Heart right ventricle (tissue), 16 donors: ENCODE measurements at regions not wholly inside any gene's neighbourhood (a gene's known extent, or its start where the extent isn't known, plus 50 kb on each side); places are given as distances from the start of the nearest gene placed in this dataset.

Source experiments
- ATAC-seq, 8 donors: fragments of 200-7000 bp; cut with Tn5 transposase; one replicate each; pipeline ENCODE4 v1.9.1; 2020; ENCODE audit warnings: mild to moderate bottlenecking in 8 of 8, moderate library complexity in 8 of 8, moderate number of reproducible peaks in 1 of 8
- DNase-seq, 2 donors: peaks; one replicate each; pipeline ENCODE4 v3.0.0-alpha.2; 2020
- H3K27ac ChIP-seq, 10 donors: fragments of 200-600 bp; sonication (generic) in 2 of 10; one replicate each; pipeline versions ENCODE4 v1.5.0 to v1.8.0; 2020 to 2022; ENCODE audit warnings: mild to moderate bottlenecking in 3 of 10
- H3K27me3 ChIP-seq, 7 donors: fragments of 200-600 bp; one replicate each; pipeline ENCODE4 v1.8.0; 2021 to 2022; ENCODE audit warnings: mild to moderate bottlenecking in 2 of 7
- H3K36me3 ChIP-seq, 9 donors: fragments of 200-600 bp; sonication (generic) in 1 of 9; one replicate each; pipeline versions ENCODE4 v1.5.0 to v1.8.0; 2020 to 2022; ENCODE audit warnings: mild to moderate bottlenecking in 2 of 9
- H3K4me1 ChIP-seq, 9 donors: fragments of 200-600 bp; sonication (generic) in 1 of 9; one replicate each; pipeline versions ENCODE4 v1.5.0 to v1.8.0; 2020 to 2022; ENCODE audit warnings: mild to moderate bottlenecking in 4 of 9
- H3K4me3 ChIP-seq, 10 donors: fragments of 200-600 bp; sonication (generic) in 2 of 10; one replicate each; pipeline versions ENCODE4 v1.5.0 to v1.8.0; 2020 to 2022; ENCODE audit warnings: mild to moderate bottlenecking in 7 of 10, moderate library complexity in 2 of 10
- H3K9me3 ChIP-seq, 11 donors: fragments of 200-600 bp in 10 of 11; sonication (generic) in 2 of 11; one replicate each; pipeline versions ENCODE4 v1.5.0 to v1.8.0; 2013 to 2022; ENCODE audit warnings: mild to moderate bottlenecking in 2 of 11, control low read depth in 1 of 11, moderate library complexity in 1 of 11
- WGBS, 2 donors: extraction: QIAGEN DNeasy Blood & Tissue Kit; methylation state at CpG; one replicate each; pipeline ENCODE4 v1.1.7; 2013; ENCODE audit warnings: inconsistent platforms in 1 of 2; 5-methylcytosine and 5-hydroxymethylcytosine counted together
- intact Hi-C, 10 donors: fragments of 100-400 bp; cut with DNase I; formaldehyde crosslinking; loops; one replicate each; pipeline versions ENCODE4 v1.11.1 to v1.14.2; 2022
- TF ChIP-seq, protein P1 (sequence below), 9 donors: fragments of 200-600 bp; sonication (generic) in 2 of 9; IDR thresholded peaks; one replicate each; pipeline versions ENCODE4 v1.5.0 to v1.8.0; 2021 to 2022; ENCODE audit warnings: antibody characterized with exemption in 9 of 9, mild to moderate bottlenecking in 5 of 9, moderate library complexity in 1 of 9
- donor health status: Arrhythmogenic right ventricular cardiomyopathy.
- donor health status: ischemic (EF 13 %, LVEDD 7.1; RV severe dilation, severe dysfunction).
- donor health status: healthy with polysubstance abuse.
- donor health status: DM: no; HTN: yes; CAD: no.
- donor health status: DM: no; HTN: no; CAD: no.
- donor health status: ischemic (EF 25% LVEDD 6.9; RV normal size, moderate dysfunction).
- donor health status: ischemic (EF 25% LVEDD 5.7; RV mildly dilated, moderate dysfunction).
- donor health status: healthy.
- donor health status: DM: yes; HTN: yes; CAD: no.
- donor health status: Ischemic cardiomyopathy.
- donor health status: ischemic (EF 35%, LVEDD 5.7; RV mildly dilated, moderate dysfunction).
- donor health status: nonischemic (EF 11% LVEDD 7.7; RV severe dilation, severe dysfunction).
- donor health status: DM: yes; HTN: yes; CAD: no.
- donor health status: PGD.
- donor health status: ischemic (EF 29% LVEDD 5.4; RV normal size, mild dysfunction).
- donor health status: nonischemic (EF 23%, LVEDD 6.1; RV moderate dilation, normal function).

DNA sequence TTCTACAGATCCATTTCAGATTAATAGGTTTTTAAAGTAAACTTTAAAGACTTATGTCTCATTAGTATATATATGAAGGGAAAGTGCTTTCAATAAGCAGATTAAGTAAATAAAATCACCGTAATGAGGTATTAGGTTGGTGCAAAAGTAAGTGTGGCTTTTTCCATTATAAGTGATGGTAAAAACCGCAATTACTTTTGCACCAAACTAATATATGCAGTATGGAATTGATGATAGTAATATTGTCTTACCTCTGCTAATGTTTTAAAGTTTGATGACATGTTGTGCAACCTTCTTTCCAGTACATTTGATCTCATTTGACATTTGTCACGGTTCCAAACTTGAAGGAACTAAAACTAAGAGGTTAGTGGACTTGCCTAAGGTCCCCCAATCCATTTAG is 1819.3 kb downstream of the PCDH9 start:
- TF ChIP-seq, protein P1, sequence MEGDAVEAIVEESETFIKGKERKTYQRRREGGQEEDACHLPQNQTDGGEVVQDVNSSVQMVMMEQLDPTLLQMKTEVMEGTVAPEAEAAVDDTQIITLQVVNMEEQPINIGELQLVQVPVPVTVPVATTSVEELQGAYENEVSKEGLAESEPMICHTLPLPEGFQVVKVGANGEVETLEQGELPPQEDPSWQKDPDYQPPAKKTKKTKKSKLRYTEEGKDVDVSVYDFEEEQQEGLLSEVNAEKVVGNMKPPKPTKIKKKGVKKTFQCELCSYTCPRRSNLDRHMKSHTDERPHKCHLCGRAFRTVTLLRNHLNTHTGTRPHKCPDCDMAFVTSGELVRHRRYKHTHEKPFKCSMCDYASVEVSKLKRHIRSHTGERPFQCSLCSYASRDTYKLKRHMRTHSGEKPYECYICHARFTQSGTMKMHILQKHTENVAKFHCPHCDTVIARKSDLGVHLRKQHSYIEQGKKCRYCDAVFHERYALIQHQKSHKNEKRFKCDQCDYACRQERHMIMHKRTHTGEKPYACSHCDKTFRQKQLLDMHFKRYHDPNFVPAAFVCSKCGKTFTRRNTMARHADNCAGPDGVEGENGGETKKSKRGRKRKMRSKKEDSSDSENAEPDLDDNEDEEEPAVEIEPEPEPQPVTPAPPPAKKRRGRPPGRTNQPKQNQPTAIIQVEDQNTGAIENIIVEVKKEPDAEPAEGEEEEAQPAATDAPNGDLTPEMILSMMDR (IDR thresholded peaks at IDR 0.05): no peak
- no peak overlapping the region for H3K4me3 ChIP-seq
- H3K27ac ChIP-seq: no peak overlapping the region
- 88 to 93% methylated on average over 3 of the region's 3 CpGs for WGBS, 2 donors
- no peaks in the 10 kb centered on the region for H3K4me1 ChIP-seq
- no peaks in the 10 kb centered on the region for H3K27me3 ChIP-seq
- ATAC-seq (no peak), DNase-seq (no peak)
- H3K9me3 ChIP-seq: no peaks in the 10 kb centered on the region
- intact Hi-C loops: no loop called here
- H3K36me3 ChIP-seq: no peaks in the 10 kb centered on the region

DNA sequence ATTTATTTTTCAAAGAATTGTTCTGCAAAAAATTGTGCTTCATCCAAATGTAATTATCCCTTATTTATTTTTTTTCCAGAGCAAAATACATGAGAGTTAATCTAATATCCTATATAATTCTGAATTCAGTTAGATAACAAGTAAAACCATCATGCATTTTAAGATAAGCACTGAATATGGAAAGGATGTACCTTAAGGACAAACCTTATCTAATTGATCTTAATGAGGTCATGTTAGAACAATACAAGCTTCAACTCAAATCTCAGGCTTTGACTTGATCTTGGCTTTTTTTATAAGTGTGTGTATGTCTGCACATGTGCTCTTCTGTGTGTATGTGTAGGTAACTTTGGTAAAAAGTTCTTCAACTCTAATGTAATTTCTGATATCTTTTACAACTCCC is 1828.8 kb downstream of the PCDH9 start:
- Histone ChIP-seq H3K9me3 (no peaks in the 10 kb centered on the region), H3K4me1 (no peaks in the 10 kb centered on the region), H3K4me3 (no peak overlapping the region), H3K36me3 (no peaks in the 10 kb centered on the region), H3K27ac (no peak overlapping the region), H3K27me3 (no peaks in the 10 kb centered on the region)
- intact Hi-C loops: no loop called here
- TF ChIP-seq, protein P1 (IDR thresholded peaks at IDR 0.05): no peak
- ATAC-seq (no peak), DNase-seq (no peak)

DNA sequence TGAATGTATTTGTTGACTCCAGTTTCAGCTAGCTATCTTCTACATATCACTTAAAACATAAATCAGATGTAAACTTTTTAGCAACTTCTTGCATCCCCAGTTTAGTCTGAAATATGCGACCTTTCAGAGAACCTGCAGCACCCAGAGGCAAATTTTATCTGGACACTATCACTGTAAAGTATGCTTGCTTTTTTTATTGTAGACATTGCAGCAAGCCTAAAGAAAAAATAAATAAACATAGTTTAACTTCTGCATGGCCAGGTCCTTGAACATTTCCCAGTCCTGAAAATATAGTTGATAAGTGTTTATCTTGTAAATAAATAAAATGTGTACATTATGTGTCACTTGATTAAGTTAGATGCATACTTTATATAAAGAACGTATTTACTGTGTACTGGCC is 1829.4 kb downstream of the PCDH9 start:
- ATAC-seq: no peak
- H3K4me1 ChIP-seq: no peaks in the 10 kb centered on the region
- no peak for DNase-seq
- TF ChIP-seq, protein P1 (IDR thresholded peaks at IDR 0.05): no peak
- intact Hi-C loops: no loop called here
- H3K27ac ChIP-seq: no peak overlapping the region
- no peaks in the 10 kb centered on the region for H3K27me3 ChIP-seq
- H3K4me3 ChIP-seq: no peak overlapping the region
- WGBS, 2 donors: 76 to 83% methylated on average over 2 of the region's 2 CpGs
- no peaks in the 10 kb centered on the region for H3K9me3 ChIP-seq
- no peaks in the 10 kb centered on the region for H3K36me3 ChIP-seq

DNA sequence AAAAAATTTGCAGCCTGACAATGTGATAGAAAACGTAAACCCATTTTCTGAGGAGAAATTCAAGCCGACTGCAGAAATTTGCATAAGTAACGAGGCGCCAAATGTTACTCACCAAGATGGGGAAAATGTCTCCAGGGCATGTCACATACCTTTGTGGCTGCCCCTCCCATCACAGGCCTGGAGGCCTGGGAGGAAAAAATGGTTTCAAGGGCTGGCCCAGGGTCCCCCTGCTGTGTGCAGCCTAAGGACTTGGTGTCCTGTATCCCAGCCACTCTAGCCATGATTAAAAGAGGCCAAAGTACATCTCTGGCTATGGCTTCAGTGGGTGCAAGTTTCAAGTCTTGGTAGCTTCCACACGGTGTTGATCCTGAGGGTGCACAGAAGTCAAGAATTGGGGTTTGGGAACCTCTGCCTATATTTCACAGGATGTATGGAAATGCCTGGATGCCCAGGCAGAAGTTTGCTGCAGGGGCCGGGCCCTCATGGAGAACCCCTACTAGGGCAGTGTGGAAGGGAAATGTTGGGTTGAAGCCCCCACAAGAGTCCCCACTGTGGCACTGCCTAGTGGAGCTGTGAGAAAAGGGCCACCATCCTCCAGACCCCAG is 1842.3 kb downstream of the PCDH9 start:
- no peak overlapping the region for H3K4me3 ChIP-seq
- TF ChIP-seq, protein P1 (IDR thresholded peaks at IDR 0.05): no peak
- no peaks in the 10 kb centered on the region for H3K4me1 ChIP-seq
- no peaks in the 10 kb centered on the region for H3K27me3 ChIP-seq
- DNase-seq (no peak), ATAC-seq (no peak)
- H3K9me3 ChIP-seq: peaks cover 0 to 27% (median 0%) of the 10 kb centered on the region in 11 donors
- 73 to 79% methylated on average over 6 of the region's 6 CpGs for WGBS, 2 donors
- H3K36me3 ChIP-seq: no peaks in the 10 kb centered on the region
- H3K27ac ChIP-seq: no peak overlapping the region
- intact Hi-C loops: no loop called here
